T-helper 1 cell treated with Interleukin-12 subunit alpha and Interleukin-12 subunit beta and Interleukin-4 antibody, amounts not matched to agents 30 μg/mL and 1 μg/mL, for 36 hours (primary cell): ENCODE measurements at regions not wholly inside any gene's neighbourhood (a gene's known extent, or its start where the extent isn't known, plus 50 kb on each side); places are given as distances from the start of the nearest gene placed in this dataset.

Source experiments
- H3K27ac Mint-ChIP-seq: one replicate; pipeline ENCODE4 v1.8.0; 2021; ENCODE audit warnings: mild to moderate bottlenecking, mixed read lengths
- H3K27me3 Mint-ChIP-seq: one replicate; pipeline ENCODE4 v1.8.0; 2021; ENCODE audit warnings: low read depth, mixed read lengths
- H3K36me3 Mint-ChIP-seq: one replicate; pipeline ENCODE4 v1.8.0; 2021; ENCODE audit warnings: low read depth, mixed read lengths
- H3K4me1 Mint-ChIP-seq: one replicate; pipeline ENCODE4 v1.8.0; 2021; ENCODE audit warnings: low read depth, mixed read lengths
- H3K4me3 Mint-ChIP-seq: one replicate; pipeline ENCODE4 v1.8.0; 2021; ENCODE audit warnings: mild to moderate bottlenecking, moderate library complexity, mixed read lengths
- H3K9me3 Mint-ChIP-seq: one replicate; pipeline ENCODE4 v1.8.0; 2021; ENCODE audit warnings: mixed read lengths

DNA sequence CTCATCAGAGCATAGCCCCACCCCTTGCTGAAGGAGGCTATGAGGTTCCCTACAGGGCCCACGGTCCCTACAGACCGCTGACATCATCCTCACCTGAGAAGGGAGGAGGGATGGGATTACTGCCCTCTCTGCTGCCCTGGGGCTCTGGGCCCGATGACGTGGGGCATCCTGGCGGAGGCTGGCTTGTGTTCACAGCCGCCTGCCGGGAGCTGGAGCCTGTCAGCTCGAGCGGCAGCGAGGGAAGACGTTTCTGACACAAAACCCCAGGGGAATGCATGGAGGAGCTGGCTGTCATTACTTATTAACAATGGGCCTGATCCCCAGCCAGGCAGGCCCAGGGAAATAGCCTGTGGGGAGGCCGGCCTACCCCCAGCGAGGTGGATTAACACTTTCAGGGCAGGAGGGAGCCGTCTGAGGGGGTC is 106.6 kb upstream of the ATP6AP2 start:
- Mint-ChIP-seq H3K27ac (no peak overlapping the region), H3K36me3 (no peaks in the 10 kb centered on the region), H3K27me3 (peaks cover 3% of the 10 kb centered on the region), H3K9me3 (no peaks in the 10 kb centered on the region), H3K4me3 (no peak overlapping the region), H3K4me1 (peaks cover 16% of the 10 kb centered on the region)

- H3K4me1 Mint-ChIP-seq: peaks cover 17% of the 10 kb centered on the region
- H3K36me3 Mint-ChIP-seq: no peaks in the 10 kb centered on the region
- no peaks in the 10 kb centered on the region for H3K9me3 Mint-ChIP-seq
- no peak overlapping the region for H3K4me3 Mint-ChIP-seq
- H3K27me3 Mint-ChIP-seq: peaks cover 3% of the 10 kb centered on the region
- H3K27ac Mint-ChIP-seq: no peak overlapping the region
Observed at GRCh38 chrX:40473460-40474204, 107.1 kb upstream of the ATP6AP2 start.

GRCh38 chrX:40471965-40472648 is 108.7 kb upstream of the ATP6AP2 start:
- Mint-ChIP-seq H3K36me3 (no peaks in the 10 kb centered on the region), H3K4me3 (peak overlapping the region; percentile 64), H3K27ac (peak overlapping the region; percentile 58), H3K4me1 (peaks cover 26% of the 10 kb centered on the region), H3K9me3 (no peaks in the 10 kb centered on the region), H3K27me3 (peaks cover 3% of the 10 kb centered on the region)

DNA sequence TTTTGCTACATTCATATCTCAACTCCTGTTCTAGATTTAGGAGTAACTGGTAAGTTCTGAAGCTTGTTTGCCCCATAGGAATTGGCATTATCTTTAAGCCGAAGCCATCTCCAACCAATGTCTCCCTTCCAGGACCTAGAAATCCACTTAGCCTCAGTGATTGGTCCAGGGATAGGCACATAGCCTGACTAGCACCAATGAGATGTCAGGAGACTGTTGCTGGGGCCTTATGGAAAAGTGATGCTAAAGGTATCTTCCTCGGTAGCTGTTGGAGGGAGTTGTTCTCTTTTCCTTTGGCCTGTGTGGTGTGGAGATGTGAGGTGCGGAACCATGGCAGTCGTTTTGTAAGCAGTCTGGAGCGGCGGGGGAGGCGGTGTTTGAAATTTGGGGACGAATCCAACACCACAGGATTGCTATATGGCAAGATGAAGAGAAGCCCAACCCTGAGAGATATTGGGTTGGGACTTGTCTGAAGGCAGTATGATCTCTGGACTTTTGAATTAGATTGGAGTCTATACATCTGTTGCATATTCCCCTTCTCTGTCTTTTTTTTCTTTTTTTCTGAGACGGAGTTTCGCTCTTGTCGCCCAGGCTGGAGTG is 109.8 kb upstream of the ATP6AP2 start:
- Mint-ChIP-seq H3K4me1 (peaks cover 27% of the 10 kb centered on the region), H3K9me3 (no peaks in the 10 kb centered on the region), H3K27ac (no peak overlapping the region), H3K27me3 (peaks cover 3% of the 10 kb centered on the region), H3K4me3 (no peak overlapping the region), H3K36me3 (no peaks in the 10 kb centered on the region)

DNA sequence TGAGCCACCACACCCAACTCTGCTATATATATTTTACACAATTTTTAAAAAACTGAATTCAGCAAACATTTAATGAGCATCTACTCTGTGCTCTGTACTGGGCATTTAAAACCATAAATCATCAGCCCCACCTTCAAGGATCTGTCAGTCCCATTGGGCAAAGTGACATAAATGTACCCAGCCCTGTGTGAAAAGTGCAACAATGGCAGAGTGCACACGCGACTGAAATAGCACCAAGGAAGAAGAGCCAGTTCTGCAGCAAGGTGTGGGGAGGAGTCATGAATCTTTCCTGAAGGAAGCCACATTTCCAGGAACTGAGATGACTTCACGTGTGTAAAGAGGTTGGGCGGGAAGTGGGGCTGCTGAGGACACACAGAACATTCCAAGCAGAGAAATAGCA is 111.5 kb upstream of the ATP6AP2 start:
- Mint-ChIP-seq H3K9me3 (no peaks in the 10 kb centered on the region), H3K27ac (no peak overlapping the region), H3K27me3 (peaks cover 3% of the 10 kb centered on the region), H3K4me1 (peaks cover 33% of the 10 kb centered on the region), H3K36me3 (no peaks in the 10 kb centered on the region), H3K4me3 (no peak overlapping the region)

GRCh38 chrX:40468033-40468846 is 112.5 kb upstream of the ATP6AP2 start:
- H3K27ac Mint-ChIP-seq: no peak overlapping the region
- H3K4me3 Mint-ChIP-seq: peak overlapping the region; percentile 50
- H3K9me3 Mint-ChIP-seq: no peaks in the 10 kb centered on the region
- H3K4me1 Mint-ChIP-seq: peaks cover 29% of the 10 kb centered on the region
- H3K36me3 Mint-ChIP-seq: no peaks in the 10 kb centered on the region
- H3K27me3 Mint-ChIP-seq: peaks cover 3% of the 10 kb centered on the region

GRCh38 chrX:40467454-40467853 is 113.3 kb upstream of the ATP6AP2 start:
- H3K27ac Mint-ChIP-seq: no peak overlapping the region
- H3K4me3 Mint-ChIP-seq: no peak overlapping the region
- no peaks in the 10 kb centered on the region for H3K36me3 Mint-ChIP-seq
- peaks cover 3% of the 10 kb centered on the region for H3K27me3 Mint-ChIP-seq
- H3K4me1 Mint-ChIP-seq: peaks cover 26% of the 10 kb centered on the region
- no peaks in the 10 kb centered on the region for H3K9me3 Mint-ChIP-seq

GRCh38 chrX:40465735-40466551 is 114.8 kb upstream of the ATP6AP2 start:
- H3K27me3 Mint-ChIP-seq: no peaks in the 10 kb centered on the region
- no peak overlapping the region for H3K4me3 Mint-ChIP-seq
- H3K9me3 Mint-ChIP-seq: no peaks in the 10 kb centered on the region
- no peak overlapping the region for H3K27ac Mint-ChIP-seq
- H3K4me1 Mint-ChIP-seq: peaks cover 18% of the 10 kb centered on the region
- no peaks in the 10 kb centered on the region for H3K36me3 Mint-ChIP-seq

DNA sequence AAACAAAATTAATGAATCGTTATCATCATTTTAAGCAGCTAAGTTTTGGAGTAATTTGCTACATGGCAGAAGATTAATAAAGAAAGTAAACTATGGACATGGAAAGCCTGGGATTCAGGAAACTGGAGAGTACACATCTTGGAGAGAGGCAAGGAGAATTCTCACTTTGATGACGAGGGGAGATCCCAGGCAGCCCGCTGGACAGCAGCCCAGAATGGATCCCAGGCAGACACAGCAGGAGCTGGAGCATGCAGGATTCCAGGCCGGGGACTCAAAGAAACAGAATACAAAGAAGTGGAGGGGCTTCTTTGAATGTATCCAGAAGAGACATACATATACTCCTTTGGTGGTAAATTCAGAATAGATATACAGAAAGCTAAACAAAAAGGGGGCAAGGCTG is 118.0 kb upstream of the ATP6AP2 start:
- peaks cover 6% of the 10 kb centered on the region for H3K27me3 Mint-ChIP-seq
- no peak overlapping the region for H3K4me3 Mint-ChIP-seq

GRCh38 chrX:40460926-40461325 is 119.8 kb upstream of the ATP6AP2 start:
- Mint-ChIP-seq H3K4me1 (peaks cover 6% of the 10 kb centered on the region), H3K36me3 (no peaks in the 10 kb centered on the region), H3K27me3 (peaks cover 6% of the 10 kb centered on the region), H3K9me3 (no peaks in the 10 kb centered on the region), H3K4me3 (no peak overlapping the region), H3K27ac (no peak overlapping the region)

More for the DNA sequence above, 118.0 kb upstream of the ATP6AP2 start:
- no peaks in the 10 kb centered on the region for H3K9me3 Mint-ChIP-seq
- H3K27ac Mint-ChIP-seq: no peak overlapping the region
- H3K4me1 Mint-ChIP-seq: peaks cover 10% of the 10 kb centered on the region
- no peaks in the 10 kb centered on the region for H3K36me3 Mint-ChIP-seq

DNA sequence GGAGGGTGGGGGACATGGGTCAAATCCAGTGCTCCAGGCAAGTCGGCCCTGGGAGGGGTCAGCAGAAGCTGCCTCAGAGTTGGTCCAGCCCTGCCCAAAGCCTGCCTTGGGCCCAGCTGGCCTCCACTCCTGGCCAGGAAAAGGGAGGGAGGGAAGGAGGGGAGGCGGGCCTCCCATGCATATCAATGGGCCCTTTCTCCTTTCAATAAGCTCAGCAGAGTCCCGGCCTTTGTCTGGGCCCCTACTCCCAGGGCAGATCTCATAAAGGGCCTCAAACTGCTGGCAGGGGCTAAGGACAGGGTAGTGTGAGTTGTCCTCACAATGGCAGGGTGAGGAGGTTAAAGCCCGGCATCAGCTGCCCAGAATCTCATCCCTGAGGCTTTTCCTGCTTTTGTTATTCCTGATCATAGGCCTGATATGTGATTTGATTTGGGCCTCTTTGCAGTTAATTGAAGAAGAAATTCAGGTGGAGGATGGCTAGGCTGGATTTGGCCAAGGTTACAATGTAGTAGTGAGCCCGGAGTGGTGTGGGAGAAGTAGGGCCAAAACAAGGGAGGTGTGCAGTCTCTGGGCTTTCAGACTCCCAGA is 121.1 kb upstream of the ATP6AP2 start:
- H3K27me3 Mint-ChIP-seq: peaks cover 6% of the 10 kb centered on the region
- H3K4me3 Mint-ChIP-seq: no peak overlapping the region
- no peak overlapping the region for H3K27ac Mint-ChIP-seq
- H3K9me3 Mint-ChIP-seq: peaks cover 3% of the 10 kb centered on the region
- no peaks in the 10 kb centered on the region for H3K36me3 Mint-ChIP-seq
- no peaks in the 10 kb centered on the region for H3K4me1 Mint-ChIP-seq

DNA sequence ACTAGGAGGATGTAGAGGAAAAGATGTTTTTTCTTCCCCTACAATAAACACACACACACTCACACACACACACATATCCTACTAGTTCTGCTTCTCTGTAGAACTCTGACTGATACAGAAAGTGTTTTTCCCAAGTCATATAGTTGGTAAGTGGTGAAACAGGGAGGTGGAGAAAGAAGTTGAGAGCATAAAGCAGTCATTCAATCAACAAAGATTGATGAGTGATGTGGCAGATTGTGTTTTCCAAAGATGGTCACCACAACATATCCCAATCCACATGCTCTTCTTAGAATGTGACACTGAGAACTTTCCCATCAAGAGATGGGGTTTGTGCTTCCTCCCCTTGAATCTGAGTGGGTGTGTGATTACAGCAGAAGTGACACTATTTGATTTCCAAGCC is 123.4 kb upstream of the ATP6AP2 start:
- H3K4me3 Mint-ChIP-seq: no peak overlapping the region
- no peaks in the 10 kb centered on the region for H3K4me1 Mint-ChIP-seq
- H3K27ac Mint-ChIP-seq: no peak overlapping the region
- peaks cover 6% of the 10 kb centered on the region for H3K27me3 Mint-ChIP-seq
- H3K36me3 Mint-ChIP-seq: no peaks in the 10 kb centered on the region
- peaks cover 3% of the 10 kb centered on the region for H3K9me3 Mint-ChIP-seq

DNA sequence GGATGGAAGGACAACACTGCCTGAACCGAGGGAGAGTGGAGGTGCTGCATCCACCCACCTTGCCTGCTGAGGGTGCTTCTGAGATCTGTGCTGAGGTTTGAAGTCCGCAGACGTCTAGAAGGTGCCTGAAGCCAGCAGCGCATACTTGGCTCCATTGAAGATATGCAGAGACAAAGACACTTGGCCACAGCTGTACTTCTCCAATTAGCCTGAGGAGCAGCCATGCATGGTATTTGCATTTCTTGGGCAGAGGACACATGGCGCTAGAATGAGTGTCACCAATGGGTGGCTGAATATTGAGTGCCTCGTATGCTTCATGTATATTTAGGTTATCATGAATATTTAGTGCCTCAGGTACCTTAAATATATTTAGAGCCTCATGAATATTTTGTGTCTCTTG is 128.7 kb upstream of the ATP6AP2 start:
- H3K27ac Mint-ChIP-seq: no peak overlapping the region
- H3K36me3 Mint-ChIP-seq: no peaks in the 10 kb centered on the region
- H3K9me3 Mint-ChIP-seq: peaks cover 3% of the 10 kb centered on the region
- H3K4me3 Mint-ChIP-seq: no peak overlapping the region
- no peaks in the 10 kb centered on the region for H3K27me3 Mint-ChIP-seq
- no peaks in the 10 kb centered on the region for H3K4me1 Mint-ChIP-seq
